ENCODE measurements at regions not wholly inside any gene's neighbourhood (a gene's known extent, or its start where the extent isn't known, plus 50 kb on each side); places are given as distances from the start of the nearest gene placed in this dataset.

DNA sequence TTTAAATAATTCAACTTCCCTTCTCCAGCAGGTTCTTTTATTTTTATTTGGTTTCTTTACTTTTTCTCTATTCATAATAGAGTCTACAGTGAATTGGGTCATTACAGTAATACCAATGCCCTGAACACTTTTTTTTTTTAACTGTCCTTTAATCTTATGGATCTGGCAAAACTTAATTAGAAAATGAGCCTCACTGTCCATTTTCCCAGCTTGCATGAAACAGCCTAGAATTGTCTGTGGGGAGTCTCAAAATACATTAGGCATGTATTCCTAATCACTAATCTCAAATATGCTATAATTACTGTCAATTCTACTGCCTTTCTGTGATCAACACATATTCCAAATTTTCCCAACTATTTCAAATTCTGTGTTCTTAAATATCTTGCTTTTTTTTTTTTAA lies 406.8 kb downstream of the ANXA1 start:
- TF ChIP-seq CTCF (IDR thresholded peaks at IDR 0.05): no peak
- no peak for TF ChIP-seq POLR2AphosphoS5 (IDR thresholded peaks at IDR 0.05)

All from upper lobe of left lung (tissue), 4 donors.